Ectodermal cell (in vitro differentiated cells): ENCODE measurements at regions not wholly inside any gene's neighbourhood (a gene's known extent, or its start where the extent isn't known, plus 50 kb on each side); places are given as distances from the start of the nearest gene placed in this dataset.

ENCODE experiments used
- H3K27ac ChIP-seq: 2 replicates; pipeline ENCODE4 v1.7.0; 2013; ENCODE audit warnings: mild to moderate bottlenecking, low read depth, low read length; ENCODE audit not compliant: insufficient read depth, poor library complexity, severe bottlenecking
- H3K27me3 ChIP-seq: 2 replicates; pipeline ENCODE4 v1.7.0; 2013; ENCODE audit warnings: mild to moderate bottlenecking, low read length; ENCODE audit not compliant: insufficient read depth, control insufficient read depth, poor library complexity, severe bottlenecking
- H3K36me3 ChIP-seq: one replicate; pipeline ENCODE4 v1.7.0; 2013; ENCODE audit warnings: low read length; ENCODE audit not compliant: control insufficient read depth, insufficient read depth
- H3K4me1 ChIP-seq: one replicate; pipeline ENCODE4 v1.7.0; 2013; ENCODE audit warnings: low read length; ENCODE audit not compliant: control insufficient read depth, insufficient read depth
- H3K4me3 ChIP-seq: 2 replicates; pipeline ENCODE4 v1.7.0; 2013; ENCODE audit warnings: low read depth, low read length, control low read depth; ENCODE audit not compliant: insufficient read depth
- H3K9me3 ChIP-seq: 2 replicates; pipeline ENCODE4 v1.7.0; 2013; ENCODE audit warnings: mild to moderate bottlenecking, low read length, moderate library complexity; ENCODE audit not compliant: control insufficient read depth
- WGBS, 2 experiments: methylation state at CpG; one replicate each; pipeline ENCODE4 v1.1.7; 2013; ENCODE audit warnings: missing lambda C conversion rate in 2 of 2; 5-methylcytosine and 5-hydroxymethylcytosine counted together

- Histone ChIP-seq H3K27ac (no peak overlapping the region), H3K4me1 (peaks cover 7% of the 10 kb centered on the region), H3K9me3 (no peaks in the 10 kb centered on the region), H3K27me3 (no peaks in the 10 kb centered on the region), H3K4me3 (no peak overlapping the region), H3K36me3 (no peaks in the 10 kb centered on the region)
- WGBS, 2 experiments = 97 to 98% methylated on average over 2 of the region's 4 CpGs
Observed at GRCh38 chr10:58994226-58995057, 182.0 kb upstream of the PHYHIPL start.

- WGBS, 2 experiments = 93 to 95% methylated on average over 5 to 6 of the region's 6 CpGs
- Histone ChIP-seq H3K4me1 (peaks cover 7% of the 10 kb centered on the region), H3K9me3 (no peaks in the 10 kb centered on the region), H3K4me3 (no peak overlapping the region), H3K36me3 (no peaks in the 10 kb centered on the region), H3K27ac (no peak overlapping the region), H3K27me3 (no peaks in the 10 kb centered on the region)
Observed at GRCh38 chr10:58995058-58995596, 181.3 kb upstream of the PHYHIPL start.

- peaks cover 7% of the 10 kb centered on the region for H3K4me1 ChIP-seq
- no peak overlapping the region for H3K27ac ChIP-seq
- H3K27me3 ChIP-seq = no peaks in the 10 kb centered on the region
- H3K4me3 ChIP-seq = no peak overlapping the region
- no peaks in the 10 kb centered on the region for H3K36me3 ChIP-seq
- 94% methylated on average over 2 of the region's 2 CpGs; no CpG with 5 or more reads in 1 of the 2 experiments for WGBS, 2 experiments
- no peaks in the 10 kb centered on the region for H3K9me3 ChIP-seq
Observed at GRCh38 chr10:58996063-58996462, 180.4 kb upstream of the PHYHIPL start.

GRCh38 chr10:58996866-58997265, 179.6 kb upstream of the PHYHIPL start:
- Histone ChIP-seq H3K36me3 (no peaks in the 10 kb centered on the region), H3K27me3 (no peaks in the 10 kb centered on the region), H3K27ac (no peak overlapping the region), H3K4me3 (no peak overlapping the region), H3K9me3 (no peaks in the 10 kb centered on the region), H3K4me1 (peaks cover 7% of the 10 kb centered on the region)
- WGBS, 2 experiments = 97 to 100% methylated on average over 2 of the region's 2 CpGs

GRCh38 chr10:58998924-58999713, 177.3 kb upstream of the PHYHIPL start:
- Histone ChIP-seq H3K27ac (no peak overlapping the region), H3K27me3 (no peaks in the 10 kb centered on the region), H3K36me3 (no peaks in the 10 kb centered on the region), H3K4me1 (peaks cover 7% of the 10 kb centered on the region), H3K4me3 (no peak overlapping the region), H3K9me3 (no peaks in the 10 kb centered on the region)
- WGBS, 2 experiments = 96% methylated on average over 7 to 8 of the region's 8 CpGs

GRCh38 chr10:59000162-59000825, 176.1 kb upstream of the PHYHIPL start:
- H3K27ac ChIP-seq = no peak overlapping the region
- no peaks in the 10 kb centered on the region for H3K9me3 ChIP-seq
- WGBS, 2 experiments = 92 to 95% methylated on average over 1 of the region's 1 CpG
- no peaks in the 10 kb centered on the region for H3K36me3 ChIP-seq
- peaks cover 7% of the 10 kb centered on the region for H3K4me1 ChIP-seq
- H3K27me3 ChIP-seq = no peaks in the 10 kb centered on the region
- H3K4me3 ChIP-seq = no peak overlapping the region

- H3K27ac ChIP-seq = no peak overlapping the region
- H3K4me3 ChIP-seq = no peak overlapping the region
- 85 to 95% methylated on average over 3 of the region's 3 CpGs for whole genome bisulfite sequencing, 2 experiments
- H3K4me1 ChIP-seq = peaks cover 7% of the 10 kb centered on the region
- H3K9me3 ChIP-seq = no peaks in the 10 kb centered on the region
- no peaks in the 10 kb centered on the region for H3K27me3 ChIP-seq
- H3K36me3 ChIP-seq = no peaks in the 10 kb centered on the region
Observed at GRCh38 chr10:59002011-59002410, 174.4 kb upstream of the PHYHIPL start.

- Histone ChIP-seq H3K36me3 (no peaks in the 10 kb centered on the region), H3K27ac (no peak overlapping the region), H3K4me1 (peaks cover 9% of the 10 kb centered on the region), H3K4me3 (no peak overlapping the region), H3K9me3 (no peaks in the 10 kb centered on the region), H3K27me3 (no peaks in the 10 kb centered on the region)
- WGBS, 2 experiments = 88 to 94% methylated on average over 1 of the region's 1 CpG
Observed at GRCh38 chr10:59003203-59003602, 173.2 kb upstream of the PHYHIPL start.

GRCh38 chr10:59004392-59004791, 172.1 kb upstream of the PHYHIPL start:
- 94 to 100% methylated on average over 1 of the region's 1 CpG for WGBS, 2 experiments
- Histone ChIP-seq H3K4me3 (no peak overlapping the region), H3K27ac (no peak overlapping the region), H3K27me3 (no peaks in the 10 kb centered on the region), H3K36me3 (no peaks in the 10 kb centered on the region), H3K4me1 (peaks cover 8% of the 10 kb centered on the region), H3K9me3 (no peaks in the 10 kb centered on the region)
